WTC11 (cell line): ENCODE measurements at regions not wholly inside any gene's neighbourhood (a gene's known extent, or its start where the extent isn't known, plus 50 kb on each side); places are given as distances from the start of the nearest gene placed in this dataset.

Experiments used
- ATAC-seq: fragments of 200-7000 bp; cut with Tn5 transposase; 2 replicates; pipeline ENCODE4 v1.10.0; 2021; ENCODE audit warnings: mild to moderate bottlenecking, moderate library complexity
- CTCF ChIA-PET: fragments of 300-600 bp; sonication (Branson Sonifier 250); formaldehyde crosslinking; loops from one replicate; lab custom pipeline; 2021; ENCODE audit warnings: antibody characterized with exemption; lab: Charles Lee
- POLR2A ChIA-PET: fragments of 350-600 bp; sonication (Branson Sonifier 250); formaldehyde crosslinking; loops from one replicate; lab custom pipeline; 2021; ENCODE audit warnings: antibody characterized with exemption; lab: Charles Lee
- DNase-seq: peaks from one replicate; pipeline ENCODE4 v3.0.0; 2021; ENCODE audit warnings: low spot score
- H3K27ac Mint-ChIP-seq: 2 replicates; pipeline ENCODE4 v1.8.0; 2021; ENCODE audit warnings: mixed read lengths
- H3K27me3 Mint-ChIP-seq: 2 replicates; pipeline ENCODE4 v1.8.0; 2021; ENCODE audit warnings: low read depth, mild to moderate bottlenecking, moderate library complexity, mixed read lengths
- H3K36me3 Mint-ChIP-seq: 2 replicates; pipeline ENCODE4 v1.8.0; 2021; ENCODE audit warnings: mixed read lengths
- H3K4me1 Mint-ChIP-seq: 2 replicates; pipeline ENCODE4 v1.8.0; 2022; ENCODE audit warnings: mixed read lengths
- H3K4me3 Mint-ChIP-seq: 2 replicates; pipeline ENCODE4 v1.8.0; 2021; ENCODE audit warnings: mild to moderate bottlenecking, moderate library complexity, mixed read lengths
- H3K9me3 Mint-ChIP-seq: 2 replicates; pipeline ENCODE4 v1.8.0; 2021; ENCODE audit warnings: mixed read lengths
- AFF4 ChIP-seq: sonication (generic); formaldehyde crosslinking; IDR thresholded peaks from 2 replicates; pipeline ENCODE4 v1.8.1; 2023; ENCODE audit warnings: mild to moderate bottlenecking, missing genetic modification reagents, borderline replicate concordance
- ATF6 ChIP-seq: sonication (generic); formaldehyde crosslinking; IDR thresholded peaks from 2 replicates; pipeline ENCODE4 v1.8.1; 2023; ENCODE audit warnings: mild to moderate bottlenecking, missing genetic modification reagents
- CBFB ChIP-seq: sonication (generic); formaldehyde crosslinking; IDR thresholded peaks from 2 replicates; pipeline ENCODE4 v1.8.1; 2022; ENCODE audit warnings: mild to moderate bottlenecking, low read depth, missing genetic modification reagents
- CTCF ChIP-seq: fragments of 200-600 bp; IDR thresholded peaks from 2 replicates; pipeline ENCODE4 v1.8.0; 2022; ENCODE audit warnings: antibody characterized with exemption
- ETV6 ChIP-seq: sonication (generic); formaldehyde crosslinking; IDR thresholded peaks from 2 replicates; pipeline ENCODE4 v1.8.1; 2022; ENCODE audit warnings: mild to moderate bottlenecking, missing genetic modification reagents
- GABPB1 ChIP-seq: sonication (generic); formaldehyde crosslinking; IDR thresholded peaks from 2 replicates; pipeline ENCODE4 v1.8.1; 2023; ENCODE audit warnings: mild to moderate bottlenecking, missing genetic modification reagents
- KAT7 ChIP-seq: sonication (generic); formaldehyde crosslinking; IDR thresholded peaks from 2 replicates; pipeline ENCODE4 v1.8.1; 2023; ENCODE audit warnings: missing genetic modification reagents, mild to moderate bottlenecking, borderline replicate concordance
- MXD4 ChIP-seq: fragments of 250-450 bp; sonication (Bioruptor Pico); IDR thresholded peaks from 2 replicates; pipeline ENCODE4 v1.8.0; 2021; ENCODE audit warnings: mild to moderate bottlenecking, moderate library complexity, borderline replicate concordance
- NR1H2 ChIP-seq: sonication (generic); formaldehyde crosslinking; IDR thresholded peaks from 2 replicates; pipeline ENCODE4 v1.9.0; 2021; ENCODE audit warnings: mild to moderate bottlenecking, moderate library complexity, missing genetic modification reagents
- PRRX2 ChIP-seq: fragments of 250-450 bp; sonication (Bioruptor Pico); IDR thresholded peaks from 2 replicates; pipeline ENCODE4 v1.8.0; 2021; ENCODE audit warnings: mild to moderate bottlenecking
- RELA ChIP-seq: sonication (generic); formaldehyde crosslinking; IDR thresholded peaks from 2 replicates; pipeline ENCODE4 v1.8.1; 2022; ENCODE audit warnings: missing genetic modification reagents, mild to moderate bottlenecking, borderline replicate concordance
- SMAD3 ChIP-seq: sonication (generic); formaldehyde crosslinking; IDR thresholded peaks from 2 replicates; pipeline ENCODE4 v1.8.0; 2022; ENCODE audit warnings: missing genetic modification reagents, mild to moderate bottlenecking, borderline replicate concordance
- TCF7 ChIP-seq: sonication (generic); formaldehyde crosslinking; IDR thresholded peaks from 2 replicates; pipeline ENCODE4 v1.8.0; 2022; ENCODE audit warnings: mild to moderate bottlenecking, low read depth, missing genetic modification reagents, moderate library complexity
- USF2 ChIP-seq: sonication (generic); formaldehyde crosslinking; IDR thresholded peaks from 2 replicates; pipeline ENCODE4 v1.8.1; 2023; ENCODE audit warnings: mild to moderate bottlenecking, missing genetic modification reagents, moderate library complexity
- ZNF138 ChIP-seq: sonication (generic); formaldehyde crosslinking; conservative IDR thresholded peaks from 2 replicates; pipeline ENCODE4 v1.8.1; 2022; ENCODE audit warnings: mild to moderate bottlenecking, moderate library complexity, missing genetic modification reagents
- ZNF219 ChIP-seq: sonication (generic); formaldehyde crosslinking; IDR thresholded peaks from 2 replicates; pipeline ENCODE4 v1.8.0; 2023; ENCODE audit warnings: missing genetic modification reagents, mild to moderate bottlenecking, borderline replicate concordance
- ZNF671 ChIP-seq: fragments of 250-450 bp; sonication (Bioruptor Pico); IDR thresholded peaks from 2 replicates; pipeline ENCODE4 v1.8.0; 2021; ENCODE audit warnings: mild to moderate bottlenecking
- TF ChIP-seq, protein P1 (sequence below): sonication (generic); formaldehyde crosslinking; IDR thresholded peaks from 2 replicates; pipeline ENCODE4 v1.8.1; 2022; ENCODE audit warnings: mild to moderate bottlenecking, moderate library complexity, missing genetic modification reagents
- TF ChIP-seq, protein P2 (sequence below): sonication (generic); formaldehyde crosslinking; IDR thresholded peaks from 2 replicates; pipeline ENCODE4 v1.8.0; 2023; ENCODE audit warnings: missing genetic modification reagents, mild to moderate bottlenecking, borderline replicate concordance
- TF ChIP-seq, protein P3 (sequence below): sonication (generic); formaldehyde crosslinking; IDR thresholded peaks from 2 replicates; pipeline ENCODE4 v1.8.0; 2022; ENCODE audit warnings: mild to moderate bottlenecking, missing genetic modification reagents

DNA sequence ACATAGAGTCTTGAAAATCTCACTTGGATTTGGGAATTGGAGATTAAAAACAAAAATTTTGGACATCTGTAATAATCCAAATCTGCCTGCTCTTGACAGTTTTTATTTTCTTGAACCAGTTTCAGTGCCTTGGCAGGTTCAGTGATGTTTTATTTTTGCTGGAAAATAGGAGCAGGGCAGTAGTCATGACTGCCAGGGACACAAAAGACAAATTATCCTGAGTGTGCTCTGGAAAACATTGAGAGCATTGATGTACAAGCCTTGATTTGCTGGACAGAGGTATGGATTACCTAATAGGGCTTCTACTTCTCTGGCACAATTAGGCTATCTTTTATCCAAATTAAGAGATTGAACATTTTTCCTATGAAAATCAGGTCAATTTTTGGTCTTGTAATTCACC is 123.4 kb upstream of the SFRP2 start:
- no peaks in the 10 kb centered on the region for H3K36me3 Mint-ChIP-seq

More for the DNA sequence above, 123.4 kb upstream of the SFRP2 start:
- ChIA-PET POLR2A (no interaction called here), CTCF (no interaction called here)
- ATAC-seq (no peak), DNase-seq (no peak)
- H3K4me3 Mint-ChIP-seq: no peak overlapping the region
- no peak overlapping the region for H3K27ac Mint-ChIP-seq
- no peaks in the 10 kb centered on the region for H3K27me3 Mint-ChIP-seq
- peaks cover 3% of the 10 kb centered on the region; the same call in 1 of the 2 replicates for H3K9me3 Mint-ChIP-seq
- TF ChIP-seq NR1H2 (CRISPR knock-in tag): no peak
- no peak for TF ChIP-seq ZNF219
- no peak for TF ChIP-seq MXD4 (CRISPR knock-in tag)
- TF ChIP-seq SMAD3 (CRISPR knock-in tag): no peak
- no peak for TF ChIP-seq AFF4
- no peak for TF ChIP-seq KAT7 (CRISPR knock-in tag)
- no peak for TF ChIP-seq CBFB (CRISPR knock-in tag)
- TF ChIP-seq GABPB1 (CRISPR knock-in tag): no peak
- no peak for TF ChIP-seq RELA (CRISPR knock-in tag)
- TF ChIP-seq, protein P1, sequence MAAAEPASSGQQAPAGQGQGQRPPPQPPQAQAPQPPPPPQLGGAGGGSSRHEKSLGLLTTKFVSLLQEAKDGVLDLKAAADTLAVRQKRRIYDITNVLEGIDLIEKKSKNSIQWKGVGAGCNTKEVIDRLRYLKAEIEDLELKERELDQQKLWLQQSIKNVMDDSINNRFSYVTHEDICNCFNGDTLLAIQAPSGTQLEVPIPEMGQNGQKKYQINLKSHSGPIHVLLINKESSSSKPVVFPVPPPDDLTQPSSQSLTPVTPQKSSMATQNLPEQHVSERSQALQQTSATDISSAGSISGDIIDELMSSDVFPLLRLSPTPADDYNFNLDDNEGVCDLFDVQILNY: no peak
- TF ChIP-seq, protein P2, sequence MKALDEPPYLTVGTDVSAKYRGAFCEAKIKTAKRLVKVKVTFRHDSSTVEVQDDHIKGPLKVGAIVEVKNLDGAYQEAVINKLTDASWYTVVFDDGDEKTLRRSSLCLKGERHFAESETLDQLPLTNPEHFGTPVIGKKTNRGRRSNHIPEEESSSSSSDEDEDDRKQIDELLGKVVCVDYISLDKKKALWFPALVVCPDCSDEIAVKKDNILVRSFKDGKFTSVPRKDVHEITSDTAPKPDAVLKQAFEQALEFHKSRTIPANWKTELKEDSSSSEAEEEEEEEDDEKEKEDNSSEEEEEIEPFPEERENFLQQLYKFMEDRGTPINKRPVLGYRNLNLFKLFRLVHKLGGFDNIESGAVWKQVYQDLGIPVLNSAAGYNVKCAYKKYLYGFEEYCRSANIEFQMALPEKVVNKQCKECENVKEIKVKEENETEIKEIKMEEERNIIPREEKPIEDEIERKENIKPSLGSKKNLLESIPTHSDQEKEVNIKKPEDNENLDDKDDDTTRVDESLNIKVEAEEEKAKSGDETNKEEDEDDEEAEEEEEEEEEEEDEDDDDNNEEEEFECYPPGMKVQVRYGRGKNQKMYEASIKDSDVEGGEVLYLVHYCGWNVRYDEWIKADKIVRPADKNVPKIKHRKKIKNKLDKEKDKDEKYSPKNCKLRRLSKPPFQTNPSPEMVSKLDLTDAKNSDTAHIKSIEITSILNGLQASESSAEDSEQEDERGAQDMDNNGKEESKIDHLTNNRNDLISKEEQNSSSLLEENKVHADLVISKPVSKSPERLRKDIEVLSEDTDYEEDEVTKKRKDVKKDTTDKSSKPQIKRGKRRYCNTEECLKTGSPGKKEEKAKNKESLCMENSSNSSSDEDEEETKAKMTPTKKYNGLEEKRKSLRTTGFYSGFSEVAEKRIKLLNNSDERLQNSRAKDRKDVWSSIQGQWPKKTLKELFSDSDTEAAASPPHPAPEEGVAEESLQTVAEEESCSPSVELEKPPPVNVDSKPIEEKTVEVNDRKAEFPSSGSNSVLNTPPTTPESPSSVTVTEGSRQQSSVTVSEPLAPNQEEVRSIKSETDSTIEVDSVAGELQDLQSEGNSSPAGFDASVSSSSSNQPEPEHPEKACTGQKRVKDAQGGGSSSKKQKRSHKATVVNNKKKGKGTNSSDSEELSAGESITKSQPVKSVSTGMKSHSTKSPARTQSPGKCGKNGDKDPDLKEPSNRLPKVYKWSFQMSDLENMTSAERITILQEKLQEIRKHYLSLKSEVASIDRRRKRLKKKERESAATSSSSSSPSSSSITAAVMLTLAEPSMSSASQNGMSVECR (CRISPR knock-in tag): no peak
- TF ChIP-seq, protein P3, sequence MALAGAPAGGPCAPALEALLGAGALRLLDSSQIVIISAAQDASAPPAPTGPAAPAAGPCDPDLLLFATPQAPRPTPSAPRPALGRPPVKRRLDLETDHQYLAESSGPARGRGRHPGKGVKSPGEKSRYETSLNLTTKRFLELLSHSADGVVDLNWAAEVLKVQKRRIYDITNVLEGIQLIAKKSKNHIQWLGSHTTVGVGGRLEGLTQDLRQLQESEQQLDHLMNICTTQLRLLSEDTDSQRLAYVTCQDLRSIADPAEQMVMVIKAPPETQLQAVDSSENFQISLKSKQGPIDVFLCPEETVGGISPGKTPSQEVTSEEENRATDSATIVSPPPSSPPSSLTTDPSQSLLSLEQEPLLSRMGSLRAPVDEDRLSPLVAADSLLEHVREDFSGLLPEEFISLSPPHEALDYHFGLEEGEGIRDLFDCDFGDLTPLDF (CRISPR knock-in tag): no peak
- no peak for TF ChIP-seq ATF6
- TF ChIP-seq CTCF: no peak
- TF ChIP-seq TCF7: no peak
- TF ChIP-seq PRRX2 (CRISPR knock-in tag): no peak
- no peak for TF ChIP-seq USF2 (CRISPR knock-in tag)
- TF ChIP-seq ETV6: no peak
- no peak for TF ChIP-seq ZNF671 (CRISPR knock-in tag)
- TF ChIP-seq ZNF138 (CRISPR knock-in tag): no peak
- peaks cover 13% of the 10 kb centered on the region for H3K4me1 Mint-ChIP-seq
